ENCODE measurements at regions not wholly inside any gene's neighbourhood (a gene's known extent, or its start where the extent isn't known, plus 50 kb on each side); places are given as distances from the start of the nearest gene placed in this dataset.

- Histone ChIP-seq H3K27ac (ENCODE audit: low read depth in 2 of 2, low read length in 1 of 2) (no peak overlapping the region), H3K4me3 (ENCODE audit: low read depth in 1 of 2, low read length in 2 of 2) (no peak overlapping the region), H3K27me3 (ENCODE audit: control insufficient read depth in 1 of 2, insufficient read depth in 2 of 2, low read length in 2 of 2) (no peaks in the 10 kb centered on the region), H3K36me3 (ENCODE audit: control insufficient read depth in 2 of 2, insufficient read depth in 2 of 2, low read length in 1 of 2) (no peaks in the 10 kb centered on the region), H3K4me1 (ENCODE audit: control insufficient read depth in 2 of 2, insufficient read depth in 2 of 2, low read length in 1 of 2) (no peaks in the 10 kb centered on the region), H3K9me3 (ENCODE audit: control insufficient read depth in 2 of 2, insufficient read depth in 1 of 2, low read depth in 1 of 2, low read length in 1 of 2) (no peaks in the 10 kb centered on the region)
- WGBS, 2 donors, result 73 to 74% methylated on average over 1 of the region's 1 CpG
These were observed 2209.1 kb downstream of the ARAP2 start for GRCh38 chr4:34035225-34035624.

GRCh38 chr4:34037280-34037679 is 2207.0 kb downstream of the ARAP2 start:
- 77 to 84% methylated on average over 1 of the region's 1 CpG for WGBS, 2 donors
- no peak overlapping the region for H3K27ac ChIP-seq (ENCODE audit: low read depth in 2 of 2, low read length in 1 of 2)
- no peaks in the 10 kb centered on the region for H3K27me3 ChIP-seq (ENCODE audit: control insufficient read depth in 1 of 2, insufficient read depth in 2 of 2, low read length in 2 of 2)
- H3K36me3 ChIP-seq (ENCODE audit: control insufficient read depth in 2 of 2, insufficient read depth in 2 of 2, low read length in 1 of 2), result no peaks in the 10 kb centered on the region
- H3K4me1 ChIP-seq (ENCODE audit: control insufficient read depth in 2 of 2, insufficient read depth in 2 of 2, low read length in 1 of 2), result no peaks in the 10 kb centered on the region
- no peaks in the 10 kb centered on the region for H3K9me3 ChIP-seq (ENCODE audit: control insufficient read depth in 2 of 2, insufficient read depth in 1 of 2, low read depth in 1 of 2, low read length in 1 of 2)
- H3K4me3 ChIP-seq (ENCODE audit: low read depth in 1 of 2, low read length in 2 of 2), result no peak overlapping the region

GRCh38 chr4:34039766-34040165 is 2204.5 kb downstream of the ARAP2 start:
- Histone ChIP-seq H3K27me3 (ENCODE audit: control insufficient read depth in 1 of 2, insufficient read depth in 2 of 2, low read length in 2 of 2) (no peaks in the 10 kb centered on the region), H3K27ac (ENCODE audit: low read depth in 2 of 2, low read length in 1 of 2) (no peak overlapping the region), H3K4me3 (ENCODE audit: low read depth in 1 of 2, low read length in 2 of 2) (no peak overlapping the region), H3K9me3 (ENCODE audit: control insufficient read depth in 2 of 2, insufficient read depth in 1 of 2, low read depth in 1 of 2, low read length in 1 of 2) (no peaks in the 10 kb centered on the region), H3K4me1 (ENCODE audit: control insufficient read depth in 2 of 2, insufficient read depth in 2 of 2, low read length in 1 of 2) (no peaks in the 10 kb centered on the region), H3K36me3 (ENCODE audit: control insufficient read depth in 2 of 2, insufficient read depth in 2 of 2, low read length in 1 of 2) (no peaks in the 10 kb centered on the region)
- WGBS, 2 donors, result 92 to 93% methylated on average over 14 of the region's 14 CpGs

- 89 to 96% methylated on average over 1 of the region's 1 CpG for WGBS, 2 donors
- no peaks in the 10 kb centered on the region for H3K36me3 ChIP-seq (ENCODE audit: control insufficient read depth in 2 of 2, insufficient read depth in 2 of 2, low read length in 1 of 2)
- H3K27me3 ChIP-seq (ENCODE audit: control insufficient read depth in 1 of 2, insufficient read depth in 2 of 2, low read length in 2 of 2), result no peaks in the 10 kb centered on the region
- H3K9me3 ChIP-seq (ENCODE audit: control insufficient read depth in 2 of 2, insufficient read depth in 1 of 2, low read depth in 1 of 2, low read length in 1 of 2), result no peaks in the 10 kb centered on the region
- no peak overlapping the region for H3K4me3 ChIP-seq (ENCODE audit: low read depth in 1 of 2, low read length in 2 of 2)
- H3K4me1 ChIP-seq (ENCODE audit: control insufficient read depth in 2 of 2, insufficient read depth in 2 of 2, low read length in 1 of 2), result no peaks in the 10 kb centered on the region
- no peak overlapping the region for H3K27ac ChIP-seq (ENCODE audit: low read depth in 2 of 2, low read length in 1 of 2)
These were observed 2201.2 kb downstream of the ARAP2 start for GRCh38 chr4:34043131-34043530.

- Histone ChIP-seq H3K9me3 (ENCODE audit: control insufficient read depth in 2 of 2, insufficient read depth in 1 of 2, low read depth in 1 of 2, low read length in 1 of 2) (no peaks in the 10 kb centered on the region), H3K36me3 (ENCODE audit: control insufficient read depth in 2 of 2, insufficient read depth in 2 of 2, low read length in 1 of 2) (no peaks in the 10 kb centered on the region), H3K4me3 (ENCODE audit: low read depth in 1 of 2, low read length in 2 of 2) (no peak overlapping the region), H3K27ac (ENCODE audit: low read depth in 2 of 2, low read length in 1 of 2) (no peak overlapping the region), H3K4me1 (ENCODE audit: control insufficient read depth in 2 of 2, insufficient read depth in 2 of 2, low read length in 1 of 2) (no peaks in the 10 kb centered on the region), H3K27me3 (ENCODE audit: control insufficient read depth in 1 of 2, insufficient read depth in 2 of 2, low read length in 2 of 2) (no peaks in the 10 kb centered on the region)
- WGBS, 2 donors, result 84 to 93% methylated on average over 1 of the region's 1 CpG
These were observed 2197.7 kb downstream of the ARAP2 start for GRCh38 chr4:34046580-34046979.

GRCh38 chr4:34047363-34047762 is 2197.0 kb downstream of the ARAP2 start:
- Histone ChIP-seq H3K27me3 (ENCODE audit: control insufficient read depth in 1 of 2, insufficient read depth in 2 of 2, low read length in 2 of 2) (no peaks in the 10 kb centered on the region), H3K4me3 (ENCODE audit: low read depth in 1 of 2, low read length in 2 of 2) (no peak overlapping the region), H3K36me3 (ENCODE audit: control insufficient read depth in 2 of 2, insufficient read depth in 2 of 2, low read length in 1 of 2) (no peaks in the 10 kb centered on the region), H3K9me3 (ENCODE audit: control insufficient read depth in 2 of 2, insufficient read depth in 1 of 2, low read depth in 1 of 2, low read length in 1 of 2) (no peaks in the 10 kb centered on the region), H3K4me1 (ENCODE audit: control insufficient read depth in 2 of 2, insufficient read depth in 2 of 2, low read length in 1 of 2) (no peaks in the 10 kb centered on the region), H3K27ac (ENCODE audit: low read depth in 2 of 2, low read length in 1 of 2) (no peak overlapping the region)
- 69 to 71% methylated on average over 3 of the region's 3 CpGs for WGBS, 2 donors

GRCh38 chr4:34066126-34066525 is 2178.2 kb downstream of the ARAP2 start:
- 66 to 67% methylated on average over 2 of the region's 2 CpGs for WGBS, 2 donors
- H3K4me1 ChIP-seq (ENCODE audit: control insufficient read depth in 2 of 2, insufficient read depth in 2 of 2, low read length in 1 of 2), result no peaks in the 10 kb centered on the region
- no peak overlapping the region for H3K27ac ChIP-seq (ENCODE audit: low read depth in 2 of 2, low read length in 1 of 2)
- no peak overlapping the region for H3K4me3 ChIP-seq (ENCODE audit: low read depth in 1 of 2, low read length in 2 of 2)
- no peaks in the 10 kb centered on the region for H3K27me3 ChIP-seq (ENCODE audit: control insufficient read depth in 1 of 2, insufficient read depth in 2 of 2, low read length in 2 of 2)
- H3K9me3 ChIP-seq (ENCODE audit: control insufficient read depth in 2 of 2, insufficient read depth in 1 of 2, low read depth in 1 of 2, low read length in 1 of 2), result no peaks in the 10 kb centered on the region
- no peaks in the 10 kb centered on the region for H3K36me3 ChIP-seq (ENCODE audit: control insufficient read depth in 2 of 2, insufficient read depth in 2 of 2, low read length in 1 of 2)

- Histone ChIP-seq H3K4me1 (ENCODE audit: control insufficient read depth in 2 of 2, insufficient read depth in 2 of 2, low read length in 1 of 2) (no peaks in the 10 kb centered on the region), H3K9me3 (ENCODE audit: control insufficient read depth in 2 of 2, insufficient read depth in 1 of 2, low read depth in 1 of 2, low read length in 1 of 2) (no peaks in the 10 kb centered on the region), H3K4me3 (ENCODE audit: low read depth in 1 of 2, low read length in 2 of 2) (no peak overlapping the region), H3K27me3 (ENCODE audit: control insufficient read depth in 1 of 2, insufficient read depth in 2 of 2, low read length in 2 of 2) (no peaks in the 10 kb centered on the region), H3K27ac (ENCODE audit: low read depth in 2 of 2, low read length in 1 of 2) (no peak overlapping the region), H3K36me3 (ENCODE audit: control insufficient read depth in 2 of 2, insufficient read depth in 2 of 2, low read length in 1 of 2) (no peaks in the 10 kb centered on the region)
- WGBS, 2 donors, result 69 to 71% methylated on average over 1 of the region's 1 CpG
These were observed 2152.9 kb downstream of the ARAP2 start for GRCh38 chr4:34091451-34091850.

GRCh38 chr4:34094114-34094513 is 2150.2 kb downstream of the ARAP2 start:
- Histone ChIP-seq H3K4me3 (ENCODE audit: low read depth in 1 of 2, low read length in 2 of 2) (no peak overlapping the region), H3K36me3 (ENCODE audit: control insufficient read depth in 2 of 2, insufficient read depth in 2 of 2, low read length in 1 of 2) (no peaks in the 10 kb centered on the region), H3K27me3 (ENCODE audit: control insufficient read depth in 1 of 2, insufficient read depth in 2 of 2, low read length in 2 of 2) (no peaks in the 10 kb centered on the region), H3K27ac (ENCODE audit: low read depth in 2 of 2, low read length in 1 of 2) (no peak overlapping the region), H3K4me1 (ENCODE audit: control insufficient read depth in 2 of 2, insufficient read depth in 2 of 2, low read length in 1 of 2) (no peaks in the 10 kb centered on the region), H3K9me3 (ENCODE audit: control insufficient read depth in 2 of 2, insufficient read depth in 1 of 2, low read depth in 1 of 2, low read length in 1 of 2) (no peaks in the 10 kb centered on the region)

GRCh38 chr4:34105311-34105710 is 2139.0 kb downstream of the ARAP2 start:
- no peaks in the 10 kb centered on the region for H3K9me3 ChIP-seq (ENCODE audit: control insufficient read depth in 2 of 2, insufficient read depth in 1 of 2, low read depth in 1 of 2, low read length in 1 of 2)
- no peaks in the 10 kb centered on the region for H3K4me1 ChIP-seq (ENCODE audit: control insufficient read depth in 2 of 2, insufficient read depth in 2 of 2, low read length in 1 of 2)
- no peaks in the 10 kb centered on the region for H3K36me3 ChIP-seq (ENCODE audit: control insufficient read depth in 2 of 2, insufficient read depth in 2 of 2, low read length in 1 of 2)
- H3K4me3 ChIP-seq (ENCODE audit: low read depth in 1 of 2, low read length in 2 of 2), result no peak overlapping the region
- no peak overlapping the region for H3K27ac ChIP-seq (ENCODE audit: low read depth in 2 of 2, low read length in 1 of 2)
- no peaks in the 10 kb centered on the region for H3K27me3 ChIP-seq (ENCODE audit: control insufficient read depth in 1 of 2, insufficient read depth in 2 of 2, low read length in 2 of 2)
- 66 to 80% methylated on average over 1 of the region's 1 CpG for WGBS, 2 donors

All from esophagus (tissue), 2 donors.